M059J (cell line): ENCODE measurements at regions not wholly inside any gene's neighbourhood (a gene's known extent, or its start where the extent isn't known, plus 50 kb on each side); places are given as distances from the start of the nearest gene placed in this dataset.

ENCODE experiments used
- DNase-seq: peaks from one replicate; pipeline ENCODE4 v3.0.0-alpha.2; 2012; ENCODE audit warnings: low read depth

DNA sequence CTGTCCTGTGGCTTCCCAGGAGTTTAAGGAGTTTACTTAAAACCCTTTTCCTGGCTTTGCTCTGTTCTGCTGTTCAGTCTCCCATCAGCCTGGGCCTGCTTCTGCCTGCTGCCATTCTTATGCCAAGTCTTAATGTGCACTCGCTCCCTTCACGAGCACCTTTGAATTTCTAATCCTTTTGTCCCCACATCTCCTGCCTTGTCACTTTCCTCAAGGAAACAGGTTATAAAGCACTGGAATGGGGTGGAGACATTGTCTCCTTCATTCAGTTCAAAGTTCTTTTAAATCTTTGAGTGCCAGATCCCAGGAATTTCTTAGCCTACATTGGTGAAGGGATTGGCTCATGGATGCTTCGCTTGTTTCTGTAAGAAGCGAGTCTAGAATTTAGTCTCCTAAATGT is 87.2 kb upstream of the LIFR start:
- no peak for DNase-seq

DNA sequence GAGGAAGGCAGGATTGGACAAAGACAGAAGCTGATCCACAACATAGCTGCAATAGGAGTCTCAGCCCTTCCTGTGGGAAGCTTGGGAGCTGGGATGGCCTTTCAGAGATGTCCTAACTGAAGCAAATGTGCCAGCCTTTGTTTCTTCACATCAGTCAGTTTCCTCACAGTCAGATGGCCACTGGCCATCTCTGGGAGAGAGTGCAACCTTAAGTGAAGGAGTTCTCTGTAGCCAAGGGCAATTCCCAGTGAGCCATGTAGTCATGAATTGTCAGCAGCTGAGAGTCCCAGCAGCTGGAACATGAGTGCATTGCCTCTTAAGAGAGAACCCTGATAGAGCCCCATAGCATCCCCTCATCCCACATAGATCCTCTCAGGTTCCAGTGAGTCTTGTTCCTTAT is 89.1 kb upstream of the LIFR start:
- DNase-seq: no peak

DNA sequence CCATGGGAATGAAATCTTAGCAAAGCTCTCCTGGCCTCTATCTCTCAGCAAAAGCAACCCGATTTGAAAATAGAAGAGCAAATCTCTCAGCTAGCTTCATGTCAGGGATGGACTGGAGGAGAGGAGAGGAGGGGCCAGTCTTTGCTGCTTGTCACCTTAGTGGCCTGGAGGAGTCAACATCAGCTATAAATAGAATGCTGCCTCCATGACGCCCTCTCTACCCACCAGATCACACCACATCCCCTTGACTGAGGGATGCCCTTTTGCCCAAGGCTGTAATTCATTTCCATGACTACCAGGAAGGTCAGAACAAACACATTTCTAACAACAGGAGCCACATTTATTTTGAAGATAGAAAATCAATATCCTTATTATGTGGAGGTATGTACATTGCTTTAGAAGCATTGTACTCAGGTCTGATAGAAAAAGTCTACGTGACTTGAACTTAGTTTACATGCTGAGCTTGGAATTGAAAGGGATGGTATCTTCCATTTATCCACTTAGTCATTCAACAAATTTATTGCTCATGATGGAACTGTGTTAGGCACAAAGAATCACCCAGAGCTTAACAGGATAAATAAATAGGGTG is 92.4 kb upstream of the LIFR start:
- peak; percentile 75 for DNase-seq

DNA sequence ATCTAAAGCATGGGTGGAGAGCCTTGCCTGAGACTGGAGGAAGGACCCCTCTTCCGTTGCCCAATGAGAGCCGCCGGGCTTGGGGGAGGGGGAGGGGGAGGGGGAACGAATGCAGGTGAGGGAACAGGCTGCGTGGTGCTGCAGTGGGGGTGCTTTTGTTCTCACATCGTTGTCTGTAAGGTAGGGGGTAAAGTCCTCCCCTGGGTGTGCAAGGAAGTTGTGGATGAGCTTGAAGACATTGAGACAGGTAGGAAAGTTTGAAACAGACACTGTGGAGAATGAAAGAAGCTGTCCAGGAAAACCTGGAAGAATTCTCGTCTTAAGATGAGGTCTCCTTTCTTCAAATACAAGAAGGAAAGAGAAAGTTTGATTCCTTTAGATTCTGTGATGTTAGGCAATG is 94.1 kb upstream of the LIFR start:
- DNase-seq: no peak

DNA sequence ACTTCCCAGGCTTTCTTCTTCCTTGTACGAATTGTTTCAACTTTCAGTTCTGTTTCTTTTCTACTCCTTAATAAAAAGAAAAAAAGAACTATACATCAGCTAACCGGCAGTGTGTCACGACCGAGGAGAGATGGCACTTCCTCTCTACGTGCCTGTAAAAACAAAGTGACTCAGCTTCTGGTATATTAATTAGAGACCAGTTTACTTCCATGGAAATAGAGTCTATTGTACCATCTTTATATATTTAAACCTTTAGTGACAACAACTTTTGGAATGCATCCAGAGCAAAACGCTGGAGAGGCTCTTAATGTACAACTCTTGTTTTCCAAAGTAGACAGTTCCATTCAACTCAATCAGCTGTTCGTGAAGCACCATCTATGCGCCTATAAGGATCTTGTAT is 94.5 kb upstream of the LIFR start:
- peak; percentile 74 for DNase-seq

GRCh38 chr5:38651806-38652205 is 95.4 kb upstream of the LIFR start:
- no peak for DNase-seq

GRCh38 chr5:38653389-38653788 is 96.9 kb upstream of the LIFR start:
- DNase-seq: no peak

DNA sequence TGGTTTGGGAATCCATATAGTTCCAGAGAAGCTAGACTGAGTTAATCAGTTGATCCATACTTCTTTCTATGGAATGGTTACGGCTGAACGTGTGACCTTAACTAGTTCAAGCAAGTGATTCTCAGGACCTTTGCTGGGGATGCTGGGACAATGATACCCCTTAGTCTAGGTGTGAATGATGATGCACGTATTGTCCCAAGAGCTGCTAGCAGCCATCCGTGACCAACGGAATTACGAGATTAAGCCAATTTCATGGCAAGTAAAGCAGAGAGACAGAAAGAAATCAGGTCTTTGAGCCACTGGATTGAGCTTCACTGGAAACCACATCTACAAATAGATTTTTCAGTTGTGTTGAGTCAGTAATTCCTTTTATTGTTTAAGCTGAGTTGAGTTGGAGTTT is 99.2 kb upstream of the LIFR start:
- DNase-seq: no peak

DNA sequence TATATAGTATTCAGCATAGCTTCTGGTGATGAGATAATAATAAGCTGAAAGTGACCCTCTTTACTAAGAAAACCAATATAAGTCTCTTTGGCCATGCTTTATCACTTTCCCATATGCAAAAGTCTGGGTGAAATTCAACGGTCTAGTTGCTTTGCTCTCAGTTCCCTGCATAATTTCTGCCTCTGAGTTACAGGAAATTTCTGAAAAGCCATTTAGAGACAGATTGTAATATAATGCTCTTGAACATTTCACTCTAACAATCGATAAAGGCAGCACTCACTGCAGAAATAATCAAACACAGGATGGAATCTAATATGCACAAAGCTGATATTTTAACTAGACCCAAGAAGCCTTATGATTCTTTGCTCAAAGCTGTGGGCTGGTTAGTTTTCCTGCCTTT is 100.1 kb upstream of the LIFR start:
- no peak for DNase-seq

DNA sequence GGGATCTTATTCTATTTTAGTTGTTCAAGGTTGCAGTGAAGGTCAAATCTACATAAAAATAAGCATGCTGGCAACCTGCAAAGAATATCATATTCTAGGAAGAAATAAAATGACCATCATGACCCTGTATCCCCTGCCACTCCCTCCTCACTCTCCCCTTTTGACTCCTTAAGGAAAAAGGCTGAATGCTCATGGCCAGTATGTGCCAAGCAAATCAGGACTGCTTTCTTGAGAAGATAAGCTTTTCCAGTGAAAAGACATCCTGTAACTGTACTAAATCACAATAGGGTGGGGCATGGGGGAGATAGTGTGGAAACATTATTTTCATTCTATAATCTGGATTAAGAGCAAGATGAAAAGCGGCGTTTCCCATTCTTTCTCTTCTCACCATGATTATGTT is 100.6 kb upstream of the LIFR start:
- no peak for DNase-seq

GRCh38 chr5:38660194-38660668 is 103.8 kb upstream of the LIFR start:
- DNase-seq: peak; percentile 93

GRCh38 chr5:38662090-38662489 is 105.6 kb upstream of the LIFR start:
- DNase-seq: no peak

DNA sequence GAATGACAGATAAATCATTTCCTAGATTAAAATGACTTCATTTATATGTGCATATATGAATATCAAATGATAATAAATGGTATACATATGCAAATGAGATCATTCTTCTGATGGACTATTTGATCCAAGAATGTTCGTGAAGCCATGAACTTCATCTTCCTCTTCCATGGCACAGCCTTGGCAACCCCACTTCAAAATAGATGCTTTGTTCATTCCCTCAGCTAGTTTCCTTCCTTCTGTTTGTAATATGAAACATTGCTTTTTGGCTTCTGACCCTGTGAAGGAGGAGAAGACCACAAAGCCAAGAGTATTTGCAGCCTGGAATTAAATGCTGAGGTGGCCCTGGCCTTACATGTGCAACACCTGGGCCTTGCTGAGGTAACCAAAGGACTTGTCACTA is 106.8 kb upstream of the LIFR start:
- DNase-seq: no peak

GRCh38 chr5:38666668-38667498 is 110.4 kb upstream of the LIFR start:
- peak; percentile 43 for DNase-seq

DNA sequence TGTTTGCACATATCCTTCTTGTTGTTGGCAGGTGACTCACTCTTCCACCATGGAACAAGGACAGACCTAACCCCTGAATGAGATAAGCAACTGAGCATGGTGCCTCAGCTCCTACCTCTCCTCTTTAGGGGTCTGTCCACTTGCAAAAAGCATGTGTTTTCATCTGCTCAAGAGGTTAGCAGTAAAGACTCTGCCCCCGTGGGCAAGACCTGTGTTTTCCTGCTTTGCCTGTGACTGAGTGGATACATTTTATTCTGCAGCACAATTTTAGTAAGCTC is 111.0 kb upstream of the LIFR start:
- DNase-seq: no peak

GRCh38 chr5:38669361-38669880 is 113.0 kb upstream of the LIFR start:
- peak; percentile 41 for DNase-seq

GRCh38 chr5:38670066-38670465 is 113.6 kb upstream of the LIFR start:
- DNase-seq: no peak

- peak; percentile 34 for DNase-seq
These were observed 114.4 kb upstream of the LIFR start for GRCh38 chr5:38670878-38671277.

DNA sequence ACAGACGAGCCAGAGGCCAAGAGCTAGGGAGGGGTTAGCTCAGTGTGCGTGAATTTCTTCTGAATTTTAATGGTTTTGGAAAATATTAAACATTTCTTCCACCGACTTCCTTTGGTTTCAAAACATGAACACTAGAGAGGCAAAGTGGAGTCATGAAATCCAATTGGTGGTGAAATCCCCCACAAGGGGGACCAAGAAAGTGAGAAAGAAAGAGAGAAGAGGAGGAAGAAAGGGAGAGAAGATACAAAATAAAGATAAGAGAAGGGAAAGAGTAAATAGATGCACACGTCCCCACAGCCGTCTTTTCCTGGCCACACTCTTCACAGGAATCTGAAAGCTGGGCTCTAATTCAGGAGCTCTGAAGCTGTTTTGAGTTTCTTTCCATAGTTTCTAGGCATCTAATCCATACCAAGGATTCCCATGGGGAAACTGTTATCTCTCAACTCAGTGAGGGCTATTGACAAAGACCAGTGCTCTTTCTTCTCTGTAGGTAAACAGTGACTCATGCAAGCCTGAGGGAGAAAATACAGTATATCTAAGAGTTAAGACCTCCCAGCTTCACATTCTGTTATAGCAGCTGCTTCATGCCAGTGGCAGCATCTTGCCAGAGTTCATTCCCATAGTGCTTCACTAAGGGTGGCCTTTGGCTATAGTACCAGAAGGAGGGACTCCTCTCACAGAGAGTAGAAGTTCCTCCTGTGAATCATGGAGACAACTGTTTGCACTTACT is 115.8 kb upstream of the LIFR start:
- DNase-seq: peak; percentile 55

DNA sequence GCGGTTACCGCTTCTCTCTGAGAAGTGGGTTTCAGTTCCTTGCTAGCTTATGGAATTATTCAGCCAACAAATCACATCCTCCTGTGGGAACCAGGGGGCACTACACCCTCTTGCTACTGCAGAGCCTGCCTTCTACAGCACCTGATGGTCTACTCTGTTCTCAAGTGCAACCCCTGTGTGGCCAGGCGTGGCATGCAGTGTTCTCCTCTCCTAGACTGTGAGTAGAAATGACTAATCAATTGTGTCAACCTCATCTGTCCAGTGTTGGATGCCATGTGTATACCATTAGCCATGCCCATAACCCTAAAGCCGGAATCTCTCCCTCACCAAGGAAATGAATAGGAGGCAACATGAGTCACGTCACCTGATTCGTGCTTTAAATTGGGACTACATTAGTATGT is 117.2 kb upstream of the LIFR start:
- peak; percentile 12 for DNase-seq

- DNase-seq: no peak
These were observed 119.0 kb upstream of the LIFR start for GRCh38 chr5:38675443-38675842.

- no peak for DNase-seq
These were observed 121.2 kb upstream of the LIFR start for GRCh38 chr5:38677636-38678035.

- no peak for DNase-seq
These were observed 121.6 kb upstream of the LIFR start for GRCh38 chr5:38678076-38678475.
